ENCODE measurements at regions not wholly inside any gene's neighbourhood (a gene's known extent, or its start where the extent isn't known, plus 50 kb on each side); places are given as distances from the start of the nearest gene placed in this dataset.

DNA sequence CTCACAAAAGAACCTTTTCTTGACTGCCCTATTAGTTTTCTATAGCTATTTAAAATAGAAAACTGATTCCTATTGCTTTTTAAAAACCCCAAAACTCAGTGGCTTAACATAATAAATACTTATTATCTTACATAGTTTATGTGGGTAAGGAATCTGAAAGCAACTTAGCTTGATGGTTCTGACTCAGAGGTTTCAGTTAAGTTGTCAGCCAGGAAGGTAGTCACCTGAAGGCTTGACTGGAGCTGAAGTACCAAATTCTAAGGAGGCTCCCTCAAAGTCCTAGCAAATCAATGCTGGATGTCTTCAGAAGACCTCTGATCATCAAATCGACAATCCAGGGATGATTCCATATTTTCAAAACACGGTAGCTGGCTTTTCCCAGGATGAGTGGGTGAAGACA is 546.6 kb upstream of the CDH2 start (continued):
- no peak for TF ChIP-seq GABPA (IDR thresholded peaks at IDR 0.05; ENCODE audit: low read depth)
- no peak for TF ChIP-seq TARDBP (IDR thresholded peaks at IDR 0.05; ENCODE audit: borderline replicate concordance)
- TF ChIP-seq, protein P1, sequence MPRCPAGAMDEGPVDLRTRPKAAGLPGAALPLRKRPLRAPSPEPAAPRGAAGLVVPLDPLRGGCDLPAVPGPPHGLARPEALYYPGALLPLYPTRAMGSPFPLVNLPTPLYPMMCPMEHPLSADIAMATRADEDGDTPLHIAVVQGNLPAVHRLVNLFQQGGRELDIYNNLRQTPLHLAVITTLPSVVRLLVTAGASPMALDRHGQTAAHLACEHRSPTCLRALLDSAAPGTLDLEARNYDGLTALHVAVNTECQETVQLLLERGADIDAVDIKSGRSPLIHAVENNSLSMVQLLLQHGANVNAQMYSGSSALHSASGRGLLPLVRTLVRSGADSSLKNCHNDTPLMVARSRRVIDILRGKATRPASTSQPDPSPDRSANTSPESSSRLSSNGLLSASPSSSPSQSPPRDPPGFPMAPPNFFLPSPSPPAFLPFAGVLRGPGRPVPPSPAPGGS (IDR thresholded peaks at IDR 0.05; ENCODE audit: borderline replicate concordance, insufficient read depth, low read depth, low read length, poor library complexity, severe bottlenecking), result no peak
- no peak for TF ChIP-seq BRCA1 (IDR thresholded peaks at IDR 0.05; ENCODE audit: low read depth, low read length)
- TF ChIP-seq ESRRA (IDR thresholded peaks at IDR 0.05; ENCODE audit: low read length), result no peak
- TF ChIP-seq SMC3 (IDR thresholded peaks at IDR 0.05; ENCODE audit: borderline replicate concordance, low read length), result no peak
- TF ChIP-seq HDAC2 (IDR thresholded peaks at IDR 0.05), result no peak
- no peak for TF ChIP-seq CBX5 (IDR thresholded peaks at IDR 0.05; ENCODE audit: low read depth)

DNA sequence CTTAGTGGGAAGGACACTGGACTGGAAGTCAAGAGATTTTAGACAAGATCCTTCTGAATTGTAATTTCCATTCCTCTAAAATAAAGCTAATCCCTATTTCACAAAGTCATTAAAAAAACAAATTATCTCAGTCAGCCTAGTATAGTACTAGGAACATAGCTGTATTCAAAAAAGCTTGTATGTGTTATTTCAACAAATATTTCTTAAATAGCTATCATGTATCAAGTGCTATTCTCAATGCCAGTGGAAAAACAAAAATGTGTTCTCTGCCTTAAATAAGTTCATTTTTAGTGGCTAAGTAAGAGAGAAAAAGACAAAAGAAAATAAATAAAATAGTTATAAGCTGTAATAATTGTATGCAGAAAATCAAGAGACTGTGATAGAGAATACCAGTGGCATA is 541.8 kb upstream of the CDH2 start:
- ChIA-PET SMC1A (ENCODE audit: uncharacterized antibody, unreplicated experiment) (no interaction called here), RAD21 (ENCODE audit: unreplicated experiment) (no interaction called here), CTCF (no interaction called here), POLR2A (no interaction called here)
- H3K27me3 ChIP-seq (replicated peaks in 1 of 2; ENCODE audit: control insufficient read depth in 2 of 2, insufficient read depth in 2 of 2, low read length in 1 of 2), result no peaks in the 10 kb centered on the region
- no peak overlapping the region for H3K9ac ChIP-seq (ENCODE audit: control insufficient read depth, insufficient read depth, low read length)
- H2AFZ ChIP-seq (ENCODE audit: control insufficient read depth, low read depth, low read length), result no peak overlapping the region
- H3K36me3 ChIP-seq (ENCODE audit: control insufficient read depth in 2 of 2, insufficient read depth in 2 of 2, low read length in 1 of 2), result no peaks in the 10 kb centered on the region
- H3K27ac ChIP-seq (ENCODE audit: control insufficient read depth, insufficient read depth), result no peak overlapping the region
- no peak overlapping the region for H3K4me3 ChIP-seq
- FAIRE-seq (no peak), DNase-seq (ENCODE audit: low read depth, low spot score) (no peak), ATAC-seq (no peak)
- H3K9me3 ChIP-seq (replicated peaks; ENCODE audit: control insufficient read depth, insufficient read depth, low read length), result no peaks in the 10 kb centered on the region
- H3K4me2 ChIP-seq (ENCODE audit: control insufficient read depth, insufficient read depth), result no peak overlapping the region
- H3K79me2 ChIP-seq (ENCODE audit: control insufficient read depth, insufficient read depth, low read length), result no peaks in the 10 kb centered on the region
- in situ Hi-C loops (cut with MboI) (no loop called here), intact Hi-C loops (cut with micrococcal nuclease; ENCODE audit: unreplicated experiment) (no loop called here)
- TF ChIP-seq, protein P2, sequence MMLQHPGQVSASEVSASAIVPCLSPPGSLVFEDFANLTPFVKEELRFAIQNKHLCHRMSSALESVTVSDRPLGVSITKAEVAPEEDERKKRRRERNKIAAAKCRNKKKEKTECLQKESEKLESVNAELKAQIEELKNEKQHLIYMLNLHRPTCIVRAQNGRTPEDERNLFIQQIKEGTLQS (IDR thresholded peaks at IDR 0.05; ENCODE audit: borderline replicate concordance, extremely low read depth, low read depth, low read length), result no peak
- TF ChIP-seq SIX5 (IDR thresholded peaks at IDR 0.05; ENCODE audit: low read depth, low read length, severe bottlenecking) (no peak), STAT3 (IDR thresholded peaks at IDR 0.05; ENCODE audit: low read depth, low read length) (no peak), MEF2A (IDR thresholded peaks at IDR 0.05; ENCODE audit: insufficient read depth, low read depth, low read length) (no peak), PML (IDR thresholded peaks at IDR 0.05; ENCODE audit: low read length) (no peak), SUPT20H (IDR thresholded peaks at IDR 0.05; ENCODE audit: borderline replicate concordance, control insufficient read depth, low read depth, low read length) (no peak), RCOR1 (conservative IDR thresholded peaks at IDR 0.05; ENCODE audit: low read depth, low read length) (no peak), RBBP5 (conservative IDR thresholded peaks at IDR 0.05) (no peak), CHD1 (IDR thresholded peaks at IDR 0.05; ENCODE audit: low read depth, low read length) (no peak), CBX3 (IDR thresholded peaks at IDR 0.05; ENCODE audit: borderline replicate concordance, low read depth) (no peak), NRF1 (conservative IDR thresholded peaks at IDR 0.05; ENCODE audit: low read depth, low read length) (no peak), HDAC2 (IDR thresholded peaks at IDR 0.05) (no peak), WRNIP1 (IDR thresholded peaks at IDR 0.05; ENCODE audit: borderline replicate concordance, low read depth, low read length) (no peak), NR2C2 (IDR thresholded peaks at IDR 0.05; ENCODE audit: borderline replicate concordance, control insufficient read depth, insufficient read length, low read depth) (no peak), STAT1 (conservative IDR thresholded peaks at IDR 0.05) (no peak)
- TF ChIP-seq, protein P3, sequence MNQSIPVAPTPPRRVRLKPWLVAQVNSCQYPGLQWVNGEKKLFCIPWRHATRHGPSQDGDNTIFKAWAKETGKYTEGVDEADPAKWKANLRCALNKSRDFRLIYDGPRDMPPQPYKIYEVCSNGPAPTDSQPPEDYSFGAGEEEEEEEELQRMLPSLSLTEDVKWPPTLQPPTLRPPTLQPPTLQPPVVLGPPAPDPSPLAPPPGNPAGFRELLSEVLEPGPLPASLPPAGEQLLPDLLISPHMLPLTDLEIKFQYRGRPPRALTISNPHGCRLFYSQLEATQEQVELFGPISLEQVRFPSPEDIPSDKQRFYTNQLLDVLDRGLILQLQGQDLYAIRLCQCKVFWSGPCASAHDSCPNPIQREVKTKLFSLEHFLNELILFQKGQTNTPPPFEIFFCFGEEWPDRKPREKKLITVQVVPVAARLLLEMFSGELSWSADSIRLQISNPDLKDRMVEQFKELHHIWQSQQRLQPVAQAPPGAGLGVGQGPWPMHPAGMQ (IDR thresholded peaks at IDR 0.05; ENCODE audit: borderline replicate concordance), result no peak
- H4K20me1 ChIP-seq (ENCODE audit: control insufficient read depth, insufficient read depth), result no peaks in the 10 kb centered on the region
- no peaks in the 10 kb centered on the region for H3K4me1 ChIP-seq (ENCODE audit: control insufficient read depth, insufficient read depth, low read length)
- BruUV-seq (replicated peaks), result no TSS peak
